Panc1 (cell line): ENCODE measurements at regions not wholly inside any gene's neighbourhood (a gene's known extent, or its start where the extent isn't known, plus 50 kb on each side); places are given as distances from the start of the nearest gene placed in this dataset.

Source experiments
- ATAC-seq: fragments of 200-7000 bp; cut with Tn5 transposase; 2 replicates; pipeline ENCODE4 v1.9.1; 2020; ENCODE audit warnings: mild to moderate bottlenecking, moderate library complexity
- BruUV-seq: library from RNA; stranded (reverse); fragments of 400-500 nt; replicated peaks from 2 replicates; lab custom pipeline; 2021; lab: Mats Ljungman, UMichigan
- CTCF ChIA-PET: fragments of 300-600 bp; sonication (Branson Sonifier 250); formaldehyde crosslinking; loops from one replicate; lab custom pipeline; 2022; ENCODE audit warnings: antibody characterized with exemption; lab: Charles Lee
- POLR2A ChIA-PET: fragments of 300-600 bp; sonication (Branson Sonifier 250); formaldehyde crosslinking; loops from one replicate; lab custom pipeline; 2022; ENCODE audit warnings: antibody characterized with exemption; lab: Charles Lee
- DNase-seq: peaks from one replicate; pipeline ENCODE4 v3.0.0-alpha.2; 2010; ENCODE audit warnings: low read depth, low spot score
- H3K27ac ChIP-seq: 2 replicates; pipeline ENCODE4 v1.5.1; 2011; ENCODE audit warnings: mild to moderate bottlenecking, low read length, inconsistent platforms
- H3K27me3 ChIP-seq: fragments of 200-500 bp; sonication (Bioruptor generic); 2 replicates; pipeline ENCODE4 v1.6.0; 2014; ENCODE audit warnings: low read length, inconsistent platforms; ENCODE audit not compliant: control insufficient read depth, insufficient read depth
- H3K36me3 ChIP-seq: fragments of 200-500 bp; sonication (Bioruptor generic); 2 replicates; pipeline ENCODE4 v1.5.1; 2014; ENCODE audit warnings: inconsistent platforms, mild to moderate bottlenecking, low read length, moderate library complexity; ENCODE audit not compliant: control insufficient read depth, insufficient read depth
- H3K4me1 ChIP-seq: 2 replicates; pipeline ENCODE4 v1.5.1; 2011; ENCODE audit warnings: inconsistent platforms, mild to moderate bottlenecking, low read length, moderate library complexity; ENCODE audit not compliant: control insufficient read depth, insufficient read depth
- H3K4me3 ChIP-seq, 2 experiments: 2 replicates each; pipeline ENCODE4 v1.5.1; 2011 to 2012; ENCODE audit warnings: low read depth in 2 of 2, low read length in 2 of 2, mild to moderate bottlenecking in 2 of 2, inconsistent platforms in 1 of 2, moderate library complexity in 1 of 2
- H3K9me3 ChIP-seq: fragments of 200-500 bp; sonication (Bioruptor generic); 2 replicates; pipeline ENCODE4 v1.5.1; 2014; ENCODE audit warnings: low read depth, mild to moderate bottlenecking, inconsistent platforms, low read length, moderate library complexity; ENCODE audit not compliant: control insufficient read depth, insufficient read depth
- CTCF ChIP-seq: fragments of 450-650 bp; IDR thresholded peaks from 2 replicates; pipeline ENCODE4 v1.5.1; 2017; ENCODE audit warnings: mild to moderate bottlenecking
- POLR2AphosphoS5 ChIP-seq: IDR thresholded peaks from 2 replicates; pipeline ENCODE4 v1.6.1; 2012; ENCODE audit warnings: mild to moderate bottlenecking, low read depth, low read length, moderate library complexity
- REST ChIP-seq, 2 experiments: IDR thresholded peaks; 2 replicates each; pipeline ENCODE4 v1.6.1; 2011 to 2012; ENCODE audit warnings: low read depth in 2 of 2, control low read depth in 1 of 2, low read length in 1 of 2, mild to moderate bottlenecking in 1 of 2, moderate library complexity in 1 of 2; ENCODE audit not compliant: insufficient read depth in 1 of 2
- SIN3A ChIP-seq: IDR thresholded peaks from 2 replicates; pipeline ENCODE4 v1.6.1; 2012; ENCODE audit warnings: low read depth, mild to moderate bottlenecking, low read length, moderate library complexity, borderline replicate concordance; ENCODE audit not compliant: insufficient read depth
- TCF7L2 ChIP-seq: IDR thresholded peaks from 2 replicates; pipeline ENCODE4 v1.6.1; 2011; ENCODE audit warnings: mild to moderate bottlenecking, low read depth, low read length, inconsistent platforms
- in situ Hi-C: cut with HindIII; loops from 2 replicates; pipeline ENCODE4 v1.10.0; 2016; ENCODE audit warnings: low sequenced_read_pairs, low pct_unique_long_range_greater_than_20kb
- intact Hi-C: fragments of 100-400 bp; cut with micrococcal nuclease; formaldehyde crosslinking; loops from one replicate; pipeline ENCODE4 v1.10.0; 2022; ENCODE audit not compliant: unreplicated experiment

GRCh38 chr21:16519644-16520043, 789.9 kb downstream of the USP25 start:
- ATAC-seq (no peak), DNase-seq (no peak)
- no peak overlapping the region for H3K27ac ChIP-seq
- no peaks in the 10 kb centered on the region for H3K9me3 ChIP-seq
- in situ Hi-C loops (no loop called here), intact Hi-C loops (no loop called here)
- TF ChIP-seq POLR2AphosphoS5 (no peak), CTCF (no peak), REST (IDR thresholded peaks at IDR 0.05; ENCODE audit: insufficient read depth in 1 of 2, low read depth in 2 of 2, low read length in 1 of 2) (no peak), SIN3A (no peak), TCF7L2 (no peak)
- H3K4me3 ChIP-seq = no peak overlapping the region
- H3K36me3 ChIP-seq = no peaks in the 10 kb centered on the region
- ChIA-PET CTCF (no interaction called here), POLR2A (no interaction called here)
- no peaks in the 10 kb centered on the region for H3K27me3 ChIP-seq
- no TSS peak for BruUV-seq
- H3K4me1 ChIP-seq = no peaks in the 10 kb centered on the region

GRCh38 chr21:16522548-16522947, 792.8 kb downstream of the USP25 start:
- H3K4me1 ChIP-seq = no peaks in the 10 kb centered on the region
- DNase-seq = no peak
- H3K27ac ChIP-seq = no peak overlapping the region
- TF ChIP-seq TCF7L2 (no peak), CTCF (no peak), REST (IDR thresholded peaks at IDR 0.05; ENCODE audit: insufficient read depth in 1 of 2, low read depth in 2 of 2, low read length in 1 of 2) (no peak), POLR2AphosphoS5 (no peak), SIN3A (no peak)
- intact Hi-C loops = no loop called here
- H3K9me3 ChIP-seq = no peaks in the 10 kb centered on the region
- ChIA-PET POLR2A (no interaction called here), CTCF (no interaction called here)
- ATAC-seq = no peak
- no TSS peak for BruUV-seq
- no peaks in the 10 kb centered on the region for H3K27me3 ChIP-seq
- in situ Hi-C loops = no loop called here
- H3K36me3 ChIP-seq = no peaks in the 10 kb centered on the region
- H3K4me3 ChIP-seq = no peak overlapping the region
